GM12873 (cell line): ENCODE measurements at regions not wholly inside any gene's neighbourhood (a gene's known extent, or its start where the extent isn't known, plus 50 kb on each side); places are given as distances from the start of the nearest gene placed in this dataset.

ENCODE experiments used
- TF ChIP-seq, protein P1 (sequence below): IDR thresholded peaks from 2 replicates; pipeline ENCODE4 v1.5.1; 2012; ENCODE audit warnings: low read depth, mild to moderate bottlenecking, moderate library complexity, low read length, control low read depth; ENCODE audit not compliant: insufficient read depth; ENCODE audit errors: missing control alignments

DNA sequence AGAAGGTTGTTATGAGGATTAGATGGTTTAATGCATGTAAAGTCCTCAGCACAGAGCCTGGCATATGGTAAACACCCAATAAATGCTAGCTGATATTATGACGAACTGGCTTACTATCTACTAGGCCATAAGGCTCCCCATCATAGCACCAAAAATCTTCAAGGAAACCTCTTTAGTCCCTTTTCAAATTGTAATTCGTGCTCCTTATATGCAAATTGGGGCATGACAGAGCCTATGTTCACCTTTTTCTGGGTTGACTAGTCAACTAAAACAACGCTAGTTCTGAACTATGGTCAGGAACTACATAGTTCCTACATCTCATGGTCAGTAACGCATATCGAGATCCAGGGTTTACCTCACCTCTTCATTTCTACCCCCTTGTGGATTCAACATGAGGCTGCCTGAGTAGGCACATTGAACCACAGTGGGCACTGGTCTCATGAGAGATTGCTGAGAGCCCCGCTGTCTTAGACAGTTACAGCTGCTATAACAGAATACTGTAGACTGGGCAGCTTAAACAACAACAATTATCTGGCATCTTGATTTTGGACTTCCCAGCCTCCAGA is 97.2 kb upstream of the TNFAIP3 start:
- TF ChIP-seq, protein P1, sequence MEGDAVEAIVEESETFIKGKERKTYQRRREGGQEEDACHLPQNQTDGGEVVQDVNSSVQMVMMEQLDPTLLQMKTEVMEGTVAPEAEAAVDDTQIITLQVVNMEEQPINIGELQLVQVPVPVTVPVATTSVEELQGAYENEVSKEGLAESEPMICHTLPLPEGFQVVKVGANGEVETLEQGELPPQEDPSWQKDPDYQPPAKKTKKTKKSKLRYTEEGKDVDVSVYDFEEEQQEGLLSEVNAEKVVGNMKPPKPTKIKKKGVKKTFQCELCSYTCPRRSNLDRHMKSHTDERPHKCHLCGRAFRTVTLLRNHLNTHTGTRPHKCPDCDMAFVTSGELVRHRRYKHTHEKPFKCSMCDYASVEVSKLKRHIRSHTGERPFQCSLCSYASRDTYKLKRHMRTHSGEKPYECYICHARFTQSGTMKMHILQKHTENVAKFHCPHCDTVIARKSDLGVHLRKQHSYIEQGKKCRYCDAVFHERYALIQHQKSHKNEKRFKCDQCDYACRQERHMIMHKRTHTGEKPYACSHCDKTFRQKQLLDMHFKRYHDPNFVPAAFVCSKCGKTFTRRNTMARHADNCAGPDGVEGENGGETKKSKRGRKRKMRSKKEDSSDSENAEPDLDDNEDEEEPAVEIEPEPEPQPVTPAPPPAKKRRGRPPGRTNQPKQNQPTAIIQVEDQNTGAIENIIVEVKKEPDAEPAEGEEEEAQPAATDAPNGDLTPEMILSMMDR: peak; percentile 6

DNA sequence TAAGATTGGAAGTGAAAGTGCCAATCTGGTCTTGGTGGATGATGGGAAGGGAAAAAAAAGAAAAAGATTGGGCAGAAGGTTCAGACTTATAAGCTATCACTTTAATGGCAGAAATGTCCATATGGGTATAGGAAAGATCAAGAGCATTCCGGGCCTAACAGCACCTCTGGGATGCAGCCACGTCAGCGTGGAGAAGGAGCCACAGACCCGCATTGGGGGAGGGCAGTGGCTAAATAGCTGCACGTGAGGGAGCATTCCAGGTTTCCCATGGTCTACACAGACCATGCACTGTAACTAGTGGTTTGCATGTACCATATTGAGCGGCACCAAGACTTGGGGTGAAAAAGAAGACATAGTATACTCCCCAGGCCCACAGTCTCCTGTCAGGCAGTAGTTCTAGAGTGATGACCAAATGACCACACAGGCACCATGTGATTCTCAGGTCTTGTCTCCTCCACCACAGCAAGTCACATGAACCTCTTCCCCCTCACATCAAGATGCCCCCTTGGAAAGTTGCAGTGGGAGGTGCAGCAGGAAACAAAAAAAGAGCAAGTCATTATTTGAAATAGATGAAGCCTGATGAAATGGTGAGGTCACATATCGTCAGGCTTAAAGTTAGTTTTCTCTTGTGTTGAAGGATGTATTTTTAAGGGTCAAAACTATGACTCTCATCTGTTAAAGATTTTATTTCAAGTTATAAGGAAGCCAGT is 94.4 kb upstream of the TNFAIP3 start:
- TF ChIP-seq, protein P1: no peak

DNA sequence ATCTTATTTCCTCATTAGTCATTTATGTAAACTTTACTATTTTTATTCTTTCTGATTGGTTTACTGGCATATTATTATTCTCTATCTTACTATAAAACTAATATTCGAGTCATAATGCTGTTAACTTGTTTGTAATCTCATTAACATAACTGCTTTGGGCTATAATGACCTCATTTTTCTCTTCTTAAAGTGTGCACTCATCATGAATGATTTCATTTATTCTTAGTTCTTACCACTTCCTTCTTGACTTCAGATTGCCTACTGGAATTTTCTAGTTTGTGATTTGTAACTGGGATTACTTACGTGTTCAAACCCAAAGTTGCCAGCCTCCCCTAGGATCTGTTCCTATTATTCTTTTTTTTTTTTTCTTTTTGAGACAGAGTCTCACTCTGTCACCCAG is 91.8 kb upstream of the TNFAIP3 start:
- TF ChIP-seq, protein P1: no peak

DNA sequence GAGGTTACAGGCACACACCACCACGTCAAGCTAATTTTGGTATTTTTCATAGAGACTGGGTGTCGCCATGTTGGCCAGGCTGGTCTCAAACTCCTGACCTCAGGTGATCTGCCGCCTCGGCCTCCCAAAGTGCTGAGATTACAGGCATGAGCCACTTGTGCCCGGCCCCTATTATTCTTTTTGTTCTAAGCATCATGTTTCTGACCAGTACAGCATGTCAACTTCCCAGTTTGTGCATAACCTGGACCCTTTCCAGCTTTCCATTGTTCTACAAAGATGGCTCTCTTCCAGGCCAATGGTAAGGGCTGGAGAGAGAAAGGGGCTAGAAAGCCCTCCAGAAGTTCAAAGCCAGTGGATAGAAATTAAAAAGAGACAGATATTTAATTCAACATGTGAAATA is 91.3 kb upstream of the TNFAIP3 start:
- TF ChIP-seq, protein P1: no peak

DNA sequence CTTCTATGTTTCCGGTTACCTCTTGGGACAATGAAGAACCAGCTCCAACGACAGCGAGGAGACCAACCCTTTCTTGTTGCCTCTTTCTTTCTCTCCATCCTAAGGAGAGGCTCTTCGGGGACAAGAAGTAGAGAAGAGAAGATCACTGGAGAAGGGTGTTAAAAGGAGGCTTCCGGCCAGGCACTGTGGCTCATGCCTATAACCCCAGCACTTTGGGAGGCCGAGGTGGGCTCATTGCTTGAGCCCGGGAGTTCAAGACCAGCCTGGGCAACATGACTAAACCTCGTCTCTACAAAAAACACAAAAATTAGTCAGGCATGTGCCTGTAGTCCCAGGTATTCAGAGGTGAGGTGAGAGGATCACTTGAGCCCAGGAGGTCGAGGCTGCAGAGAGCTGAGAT is 90.8 kb upstream of the TNFAIP3 start:
- TF ChIP-seq, protein P1: no peak

DNA sequence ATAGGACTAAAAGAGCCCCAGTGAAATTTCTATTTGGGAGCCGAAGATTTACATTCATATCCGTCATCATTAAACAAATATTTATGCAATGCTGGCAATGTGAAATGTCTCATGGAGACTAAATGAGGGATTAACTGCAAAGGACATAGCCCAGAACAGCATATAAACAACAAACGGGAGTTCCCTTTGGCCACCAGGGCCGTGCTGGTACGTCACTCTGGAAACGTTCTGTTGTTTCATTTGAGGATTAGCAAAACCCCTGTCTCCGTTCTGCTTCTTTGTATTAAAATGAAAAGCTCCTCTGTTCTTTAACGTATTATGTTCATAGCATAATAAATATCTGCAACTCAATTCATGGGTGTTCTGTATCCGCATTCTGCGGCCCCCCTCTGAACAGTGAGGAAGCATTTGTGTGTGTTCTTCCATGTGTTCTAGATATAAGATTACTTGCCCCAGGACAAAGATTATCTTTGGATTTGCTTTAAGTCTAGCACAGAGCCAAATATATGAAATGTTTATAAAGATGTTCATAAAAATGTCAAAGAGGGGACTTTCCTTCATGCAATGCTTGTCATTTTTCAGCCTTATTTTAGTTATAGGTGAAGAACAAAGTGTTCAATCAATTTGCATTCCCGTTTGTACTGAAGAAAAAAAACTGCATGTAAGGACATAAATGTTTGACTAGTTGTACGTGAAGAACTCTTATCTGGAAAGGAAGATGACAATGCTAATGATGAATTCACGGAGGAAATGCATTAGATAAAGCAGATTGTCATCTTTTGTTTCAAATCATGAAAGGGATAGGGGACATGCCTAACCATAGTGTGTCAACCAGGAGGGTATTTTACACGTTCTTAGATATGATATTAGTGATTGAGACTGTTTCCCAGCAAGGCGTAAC is 90.0 kb upstream of the TNFAIP3 start:
- TF ChIP-seq, protein P1: no peak

DNA sequence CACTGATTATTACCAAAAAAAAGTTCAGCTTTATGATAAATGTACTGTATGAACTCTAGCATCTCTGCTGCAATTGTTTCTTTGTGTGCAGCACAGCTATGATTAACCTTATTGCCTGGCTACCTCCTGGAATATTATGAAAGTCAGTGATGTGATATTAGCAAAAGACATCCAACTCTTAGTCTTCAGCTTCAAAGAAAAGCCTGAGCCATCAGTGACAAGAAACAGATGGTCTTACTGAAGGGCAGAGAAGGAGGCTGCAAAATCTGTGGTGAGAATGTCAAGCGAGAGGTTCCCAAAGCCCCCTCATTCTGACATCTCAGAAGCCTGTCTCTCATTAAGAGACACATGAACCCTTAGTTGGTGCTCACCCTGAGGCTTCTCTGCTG is 89.4 kb upstream of the TNFAIP3 start:
- TF ChIP-seq, protein P1: no peak
